ENCODE measurements at regions not wholly inside any gene's neighbourhood (a gene's known extent, or its start where the extent isn't known, plus 50 kb on each side); places are given as distances from the start of the nearest gene placed in this dataset.

GRCh38 chr18:4510160-4510559, 55.1 kb upstream of the DLGAP1 start:
- no peaks in the 10 kb centered on the region for H3K4me1 ChIP-seq
- no peak for DNase-seq
- H3K36me3 ChIP-seq, result no peaks in the 10 kb centered on the region
- H3K9me3 ChIP-seq, result no peaks in the 10 kb centered on the region
- H3K4me3 ChIP-seq, result no peak overlapping the region
- H3K27me3 ChIP-seq (ENCODE audit: low read depth), result no peaks in the 10 kb centered on the region
- no peak overlapping the region for H3K27ac ChIP-seq
- no peak for ATAC-seq
- intact Hi-C loops (cut with DNase I), result no loop called here
- TF ChIP-seq, protein P1, sequence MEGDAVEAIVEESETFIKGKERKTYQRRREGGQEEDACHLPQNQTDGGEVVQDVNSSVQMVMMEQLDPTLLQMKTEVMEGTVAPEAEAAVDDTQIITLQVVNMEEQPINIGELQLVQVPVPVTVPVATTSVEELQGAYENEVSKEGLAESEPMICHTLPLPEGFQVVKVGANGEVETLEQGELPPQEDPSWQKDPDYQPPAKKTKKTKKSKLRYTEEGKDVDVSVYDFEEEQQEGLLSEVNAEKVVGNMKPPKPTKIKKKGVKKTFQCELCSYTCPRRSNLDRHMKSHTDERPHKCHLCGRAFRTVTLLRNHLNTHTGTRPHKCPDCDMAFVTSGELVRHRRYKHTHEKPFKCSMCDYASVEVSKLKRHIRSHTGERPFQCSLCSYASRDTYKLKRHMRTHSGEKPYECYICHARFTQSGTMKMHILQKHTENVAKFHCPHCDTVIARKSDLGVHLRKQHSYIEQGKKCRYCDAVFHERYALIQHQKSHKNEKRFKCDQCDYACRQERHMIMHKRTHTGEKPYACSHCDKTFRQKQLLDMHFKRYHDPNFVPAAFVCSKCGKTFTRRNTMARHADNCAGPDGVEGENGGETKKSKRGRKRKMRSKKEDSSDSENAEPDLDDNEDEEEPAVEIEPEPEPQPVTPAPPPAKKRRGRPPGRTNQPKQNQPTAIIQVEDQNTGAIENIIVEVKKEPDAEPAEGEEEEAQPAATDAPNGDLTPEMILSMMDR (IDR thresholded peaks at IDR 0.05), result no peak
